HEK293T (cell line): ENCODE measurements at regions not wholly inside any gene's neighbourhood (a gene's known extent, or its start where the extent isn't known, plus 50 kb on each side); places are given as distances from the start of the nearest gene placed in this dataset.

Source experiments
- ARNT ChIP-seq: fragments of 450-650 bp; IDR thresholded peaks from 2 replicates; pipeline ENCODE4 v1.6.1; 2017; ENCODE audit warnings: mild to moderate bottlenecking
- FOXA1 ChIP-seq: fragments of 450-650 bp; IDR thresholded peaks from 2 replicates; pipeline ENCODE4 v1.6.1; 2016; ENCODE audit warnings: mild to moderate bottlenecking
- FOXM1 ChIP-seq: fragments of 450-650 bp; IDR thresholded peaks from 2 replicates; pipeline ENCODE4 v1.6.1; 2017; ENCODE audit warnings: mild to moderate bottlenecking, borderline replicate concordance
- NFRKB ChIP-seq: fragments of 450-650 bp; IDR thresholded peaks from 2 replicates; pipeline ENCODE4 v1.6.1; 2016; ENCODE audit warnings: mild to moderate bottlenecking, moderate library complexity
- SP1 ChIP-seq: fragments of 450-650 bp; IDR thresholded peaks from 2 replicates; pipeline ENCODE4 v1.6.1; 2017
- TARDBP ChIP-seq: fragments of 450-650 bp; IDR thresholded peaks from 2 replicates; pipeline ENCODE4 v1.6.1; 2016

DNA sequence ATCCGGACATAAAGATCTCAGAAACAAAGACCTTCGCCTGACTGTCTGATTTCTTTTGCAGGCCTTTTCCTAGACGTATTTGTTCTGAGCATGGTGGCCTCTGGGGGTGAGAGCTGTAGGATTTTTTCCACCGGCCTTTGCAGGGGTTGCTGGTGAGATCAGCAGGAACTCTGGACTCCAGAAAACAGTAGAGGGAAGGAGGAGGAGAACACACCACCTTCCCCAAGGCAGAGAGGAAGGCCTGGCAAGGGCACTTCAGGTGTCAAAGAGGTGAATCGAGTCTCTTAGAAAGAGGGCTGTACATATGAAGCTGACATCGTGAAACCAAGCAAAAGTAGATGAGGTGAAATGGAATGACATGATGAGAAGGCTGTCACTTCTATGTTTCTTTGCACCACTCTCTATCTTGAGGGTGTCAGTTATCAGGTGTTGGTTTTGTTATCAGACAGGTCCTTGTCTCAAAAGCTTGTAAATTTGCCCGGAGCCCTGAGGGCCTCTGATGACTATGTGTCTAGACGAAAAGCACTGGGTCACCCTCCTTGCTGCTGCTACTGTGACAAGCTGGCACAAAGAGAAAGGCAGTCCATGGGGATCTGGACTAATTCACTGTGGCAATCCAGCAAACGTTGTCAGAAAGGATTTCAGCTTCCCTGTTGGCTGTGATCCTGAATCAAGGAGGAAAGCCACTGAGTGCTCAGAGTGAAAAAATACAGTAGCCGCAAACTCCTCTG lies 91.3 kb upstream of the MAP3K7 start:
- TF ChIP-seq FOXM1 (no peak), SP1 (no peak), FOXA1 (no peak), ARNT (no peak), TARDBP (no peak), NFRKB (no peak)
